Adipocyte (in vitro differentiated cells): ENCODE measurements at regions not wholly inside any gene's neighbourhood (a gene's known extent, or its start where the extent isn't known, plus 50 kb on each side); places are given as distances from the start of the nearest gene placed in this dataset.

Experiments
- DNase-seq: peaks from one replicate; pipeline ENCODE4 v3.0.0-alpha.2; 2015; ENCODE audit warnings: low read depth
- H3K27me3 ChIP-seq: replicated peaks from 2 replicates; pipeline ENCODE4 v1.7.0; 2013; ENCODE audit warnings: mild to moderate bottlenecking, low read length, moderate library complexity; ENCODE audit not compliant: control insufficient read depth, insufficient read depth
- H3K36me3 ChIP-seq: 2 replicates; pipeline ENCODE4 v1.7.0; 2013; ENCODE audit warnings: low read length, mild to moderate bottlenecking, moderate library complexity; ENCODE audit not compliant: control insufficient read depth, insufficient read depth, severe bottlenecking
- H3K4me1 ChIP-seq: 2 replicates; pipeline ENCODE4 v1.7.0; 2013; ENCODE audit warnings: mild to moderate bottlenecking, low read length, moderate library complexity; ENCODE audit not compliant: control insufficient read depth, insufficient read depth
- H3K4me3 ChIP-seq: 2 replicates; pipeline ENCODE4 v1.7.0; 2013; ENCODE audit warnings: mild to moderate bottlenecking, low read length, moderate library complexity
- H3K9ac ChIP-seq: 2 replicates; pipeline ENCODE4 v1.7.0; 2013; ENCODE audit warnings: mild to moderate bottlenecking, low read length, moderate library complexity
- H3K9me3 ChIP-seq: 2 replicates; pipeline ENCODE4 v1.7.0; 2013; ENCODE audit warnings: mild to moderate bottlenecking, low read length, moderate library complexity; ENCODE audit not compliant: control insufficient read depth

DNA sequence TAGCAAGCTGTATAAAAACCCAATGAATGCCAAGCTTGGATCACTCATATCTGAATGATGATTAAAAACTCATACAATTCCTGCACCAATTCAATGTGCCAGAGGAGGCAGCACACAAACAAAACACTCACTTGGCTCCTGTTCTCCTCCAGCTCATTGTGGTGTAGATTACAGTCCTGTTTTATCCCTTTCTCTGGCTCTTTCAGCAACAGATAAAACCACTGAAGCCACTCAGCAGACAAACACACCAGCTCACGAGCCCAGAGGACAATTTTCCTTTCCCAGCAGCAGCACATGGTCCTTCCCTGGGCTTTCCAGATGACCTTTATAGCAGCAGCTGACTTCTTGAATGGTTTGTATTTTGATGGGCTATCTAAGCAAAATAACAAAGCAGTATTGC, 107.3 kb upstream of the STARD3NL start:
- Histone ChIP-seq H3K9me3 (no peaks in the 10 kb centered on the region), H3K4me1 (no peaks in the 10 kb centered on the region), H3K9ac (no peak overlapping the region), H3K27me3 (no peaks in the 10 kb centered on the region), H3K4me3 (no peak overlapping the region), H3K36me3 (no peaks in the 10 kb centered on the region)
- DNase-seq, result peak; percentile 44

- DNase-seq, result no peak
- H3K4me1 ChIP-seq, result no peaks in the 10 kb centered on the region
- H3K9ac ChIP-seq, result no peak overlapping the region
- no peaks in the 10 kb centered on the region for H3K27me3 ChIP-seq
- H3K4me3 ChIP-seq, result no peak overlapping the region
- H3K36me3 ChIP-seq, result no peaks in the 10 kb centered on the region
- H3K9me3 ChIP-seq, result peaks cover 7% of the 10 kb centered on the region
These were observed 91.2 kb upstream of the STARD3NL start for GRCh38 chr7:38086857-38087256.

GRCh38 chr7:38102507-38102906, 75.5 kb upstream of the STARD3NL start:
- no peaks in the 10 kb centered on the region for H3K27me3 ChIP-seq
- H3K4me1 ChIP-seq, result peaks cover 7% of the 10 kb centered on the region
- no peaks in the 10 kb centered on the region for H3K36me3 ChIP-seq
- no peaks in the 10 kb centered on the region for H3K9me3 ChIP-seq
- H3K9ac ChIP-seq, result no peak overlapping the region
- peak; percentile 85 for DNase-seq
- H3K4me3 ChIP-seq, result no peak overlapping the region

- no peaks in the 10 kb centered on the region for H3K27me3 ChIP-seq
These were observed 72.1 kb upstream of the STARD3NL start for GRCh38 chr7:38105874-38106483.

GRCh38 chr7:38107486-38107893, 70.6 kb upstream of the STARD3NL start:
- H3K27me3 ChIP-seq, result no peaks in the 10 kb centered on the region
- H3K9ac ChIP-seq, result no peak overlapping the region
- no peaks in the 10 kb centered on the region for H3K36me3 ChIP-seq
- H3K4me1 ChIP-seq, result peaks cover 6% of the 10 kb centered on the region
- H3K4me3 ChIP-seq, result no peak overlapping the region
- H3K9me3 ChIP-seq, result no peaks in the 10 kb centered on the region
- peak; percentile 82 for DNase-seq

More at GRCh38 chr7:38105874-38106483, 72.1 kb upstream of the STARD3NL start:
- Histone ChIP-seq H3K9ac (no peak overlapping the region), H3K36me3 (no peaks in the 10 kb centered on the region), H3K9me3 (no peaks in the 10 kb centered on the region), H3K4me3 (no peak overlapping the region), H3K4me1 (peaks cover 7% of the 10 kb centered on the region)
- DNase-seq, result peak; percentile 88

- Histone ChIP-seq H3K4me3 (no peak overlapping the region), H3K27me3 (no peaks in the 10 kb centered on the region), H3K36me3 (no peaks in the 10 kb centered on the region), H3K4me1 (no peaks in the 10 kb centered on the region), H3K9me3 (no peaks in the 10 kb centered on the region), H3K9ac (no peak overlapping the region)
- DNase-seq, result no peak
These were observed 66.0 kb upstream of the STARD3NL start for GRCh38 chr7:38112075-38112474.

GRCh38 chr7:38120076-38120475, 58.0 kb upstream of the STARD3NL start:
- H3K9me3 ChIP-seq, result peaks cover 11% of the 10 kb centered on the region
- DNase-seq, result no peak
- no peaks in the 10 kb centered on the region for H3K4me1 ChIP-seq
- no peak overlapping the region for H3K4me3 ChIP-seq
- H3K36me3 ChIP-seq, result no peaks in the 10 kb centered on the region
- H3K9ac ChIP-seq, result no peak overlapping the region
- no peaks in the 10 kb centered on the region for H3K27me3 ChIP-seq

- peak; percentile 18 for DNase-seq
- H3K9me3 ChIP-seq, result peaks cover 11% of the 10 kb centered on the region
- no peaks in the 10 kb centered on the region for H3K27me3 ChIP-seq
- H3K4me1 ChIP-seq, result no peaks in the 10 kb centered on the region
- no peaks in the 10 kb centered on the region for H3K36me3 ChIP-seq
- H3K9ac ChIP-seq, result no peak overlapping the region
- H3K4me3 ChIP-seq, result no peak overlapping the region
These were observed 55.5 kb upstream of the STARD3NL start for GRCh38 chr7:38122501-38122900.

DNA sequence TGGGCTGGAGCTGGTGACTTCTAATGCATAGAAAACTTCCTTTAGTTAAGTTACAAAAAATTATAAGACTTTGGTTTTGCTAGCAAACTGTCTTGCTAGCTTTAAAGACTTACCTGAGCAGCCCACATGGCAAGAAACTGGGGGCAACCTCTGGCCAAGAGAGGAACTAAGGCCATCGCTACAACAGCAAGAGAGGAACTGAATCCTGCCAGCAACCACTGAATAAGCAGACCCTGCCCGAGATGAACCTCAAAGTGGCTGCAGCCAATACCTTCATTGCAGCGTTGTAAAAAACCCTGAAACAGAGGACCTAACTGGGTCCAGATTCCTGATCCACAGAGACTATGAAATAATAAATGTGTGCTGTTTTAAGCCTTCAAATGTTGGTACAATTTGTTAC, 54.6 kb upstream of the STARD3NL start:
- Histone ChIP-seq H3K36me3 (no peaks in the 10 kb centered on the region), H3K27me3 (no peaks in the 10 kb centered on the region), H3K9me3 (peaks cover 11% of the 10 kb centered on the region), H3K9ac (no peak overlapping the region), H3K4me1 (no peaks in the 10 kb centered on the region), H3K4me3 (no peak overlapping the region)
- DNase-seq, result no peak

GRCh38 chr7:38127216-38128207, 50.5 kb upstream of the STARD3NL start:
- H3K4me1 ChIP-seq, result no peaks in the 10 kb centered on the region
- H3K27me3 ChIP-seq, result no peaks in the 10 kb centered on the region
- H3K9ac ChIP-seq, result no peak overlapping the region
- H3K9me3 ChIP-seq, result peaks cover under 1% of the 10 kb centered on the region
- H3K4me3 ChIP-seq, result no peak overlapping the region
- H3K36me3 ChIP-seq, result no peaks in the 10 kb centered on the region
- no peak for DNase-seq
